NCI-H146 treated with DMSO at 0.1 percent for 48 hours (cell line): ENCODE measurements at regions not wholly inside any gene's neighbourhood (a gene's known extent, or its start where the extent isn't known, plus 50 kb on each side); places are given as distances from the start of the nearest gene placed in this dataset.

Experiments used
- DNase-seq: peaks from one replicate; lab custom pipeline; 2025; ENCODE audit not compliant: unreplicated experiment; lab: John Stamatoyannopoulos, UW

GRCh38 chr2:2638547-2639220 is 307.6 kb upstream of the MYT1L start:
- no peak for DNase-seq

GRCh38 chr2:2636813-2637212 is 305.7 kb upstream of the MYT1L start:
- DNase-seq: no peak

GRCh38 chr2:2635025-2635528 is 304.0 kb upstream of the MYT1L start:
- DNase-seq: no peak

- no peak for DNase-seq
Observed at GRCh38 chr2:2633017-2633416, 301.9 kb upstream of the MYT1L start.

- DNase-seq: no peak
Observed at GRCh38 chr2:2623939-2624338, 292.9 kb upstream of the MYT1L start.

GRCh38 chr2:2621855-2622254 is 290.8 kb upstream of the MYT1L start:
- no peak for DNase-seq

GRCh38 chr2:2620604-2621003 is 289.5 kb upstream of the MYT1L start:
- DNase-seq: no peak

GRCh38 chr2:2619995-2620394 is 288.9 kb upstream of the MYT1L start:
- no peak for DNase-seq

- no peak for DNase-seq
Observed at GRCh38 chr2:2614452-2614851, 283.4 kb upstream of the MYT1L start.

- DNase-seq: peak; percentile 98
Observed at GRCh38 chr2:2613279-2614199, 282.5 kb upstream of the MYT1L start.

- no peak for DNase-seq
Observed at GRCh38 chr2:2610751-2611150, 279.7 kb upstream of the MYT1L start.

GRCh38 chr2:2600366-2600765 is 269.3 kb upstream of the MYT1L start:
- no peak for DNase-seq

GRCh38 chr2:2599441-2599840 is 268.4 kb upstream of the MYT1L start:
- no peak for DNase-seq

- DNase-seq: no peak
Observed at GRCh38 chr2:2597712-2598111, 266.6 kb upstream of the MYT1L start.

- DNase-seq: no peak
Observed at GRCh38 chr2:2591542-2591940, 260.5 kb upstream of the MYT1L start.

GRCh38 chr2:2590841-2591541 is 259.9 kb upstream of the MYT1L start:
- DNase-seq: no peak

- DNase-seq: no peak
Observed at GRCh38 chr2:2590141-2590540, 259.1 kb upstream of the MYT1L start.

- DNase-seq: no peak
Observed at GRCh38 chr2:2588777-2589176, 257.7 kb upstream of the MYT1L start.

GRCh38 chr2:2587354-2587753 is 256.3 kb upstream of the MYT1L start:
- no peak for DNase-seq

- no peak for DNase-seq
Observed at GRCh38 chr2:2586931-2587330, 255.9 kb upstream of the MYT1L start.

GRCh38 chr2:2586068-2586776 is 255.1 kb upstream of the MYT1L start:
- no peak for DNase-seq
